ENCODE measurements at regions not wholly inside any gene's neighbourhood (a gene's known extent, or its start where the extent isn't known, plus 50 kb on each side); places are given as distances from the start of the nearest gene placed in this dataset.

GRCh38 chr4:140312100-140312499 is 61.3 kb upstream of the SCOC start:
- TF ChIP-seq, protein P1, sequence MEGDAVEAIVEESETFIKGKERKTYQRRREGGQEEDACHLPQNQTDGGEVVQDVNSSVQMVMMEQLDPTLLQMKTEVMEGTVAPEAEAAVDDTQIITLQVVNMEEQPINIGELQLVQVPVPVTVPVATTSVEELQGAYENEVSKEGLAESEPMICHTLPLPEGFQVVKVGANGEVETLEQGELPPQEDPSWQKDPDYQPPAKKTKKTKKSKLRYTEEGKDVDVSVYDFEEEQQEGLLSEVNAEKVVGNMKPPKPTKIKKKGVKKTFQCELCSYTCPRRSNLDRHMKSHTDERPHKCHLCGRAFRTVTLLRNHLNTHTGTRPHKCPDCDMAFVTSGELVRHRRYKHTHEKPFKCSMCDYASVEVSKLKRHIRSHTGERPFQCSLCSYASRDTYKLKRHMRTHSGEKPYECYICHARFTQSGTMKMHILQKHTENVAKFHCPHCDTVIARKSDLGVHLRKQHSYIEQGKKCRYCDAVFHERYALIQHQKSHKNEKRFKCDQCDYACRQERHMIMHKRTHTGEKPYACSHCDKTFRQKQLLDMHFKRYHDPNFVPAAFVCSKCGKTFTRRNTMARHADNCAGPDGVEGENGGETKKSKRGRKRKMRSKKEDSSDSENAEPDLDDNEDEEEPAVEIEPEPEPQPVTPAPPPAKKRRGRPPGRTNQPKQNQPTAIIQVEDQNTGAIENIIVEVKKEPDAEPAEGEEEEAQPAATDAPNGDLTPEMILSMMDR (IDR thresholded peaks at IDR 0.05): no peak
- TF ChIP-seq EZH2 (IDR thresholded peaks at IDR 0.05; ENCODE audit: borderline replicate concordance, insufficient read depth, low read depth, low read length, poor library complexity, severe bottlenecking): no peak

Measured in B cell (primary cell).